ENCODE measurements at regions not wholly inside any gene's neighbourhood (a gene's known extent, or its start where the extent isn't known, plus 50 kb on each side); places are given as distances from the start of the nearest gene placed in this dataset.

- no peak for DNase-seq
These were observed 552.5 kb downstream of the LRFN5 start for GRCh38 chr14:42159138-42159537.

DNA sequence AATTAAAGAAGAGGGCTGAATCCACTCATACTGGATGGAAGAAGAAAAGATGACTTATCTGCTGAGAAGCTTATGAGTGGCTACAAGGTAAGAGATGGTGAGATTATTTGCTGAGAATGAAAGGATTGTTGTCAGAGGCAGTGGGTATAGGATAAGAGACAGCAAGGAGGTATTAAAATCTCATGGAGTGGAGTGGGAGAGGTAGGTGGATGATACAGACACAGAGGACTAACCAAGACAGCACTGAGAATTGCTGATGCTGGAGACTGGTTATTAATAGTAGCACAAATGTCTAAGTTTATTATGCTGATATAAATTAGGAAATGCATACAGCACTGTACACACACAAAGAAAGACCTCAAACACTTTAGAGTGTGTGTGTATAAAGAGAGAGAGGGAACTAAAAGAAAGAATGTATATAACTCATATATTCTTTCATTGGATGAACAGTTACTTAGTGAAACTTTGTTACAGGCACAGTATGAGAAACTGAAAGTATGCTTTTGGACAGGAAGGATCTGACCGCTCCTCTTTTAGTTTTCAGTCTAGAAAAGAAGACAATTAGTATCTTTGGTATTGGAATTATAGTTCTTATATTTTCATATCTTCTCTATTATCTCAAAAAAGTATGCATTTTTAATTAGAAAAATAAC is 543.1 kb downstream of the LRFN5 start:
- DNase-seq, result no peak

GRCh38 chr14:42145766-42146165 is 539.1 kb downstream of the LRFN5 start:
- DNase-seq, result no peak

- no peak for DNase-seq
These were observed 536.4 kb downstream of the LRFN5 start for GRCh38 chr14:42143114-42143513.

GRCh38 chr14:42141328-42141727 is 534.7 kb downstream of the LRFN5 start:
- DNase-seq, result peak; percentile 15

DNA sequence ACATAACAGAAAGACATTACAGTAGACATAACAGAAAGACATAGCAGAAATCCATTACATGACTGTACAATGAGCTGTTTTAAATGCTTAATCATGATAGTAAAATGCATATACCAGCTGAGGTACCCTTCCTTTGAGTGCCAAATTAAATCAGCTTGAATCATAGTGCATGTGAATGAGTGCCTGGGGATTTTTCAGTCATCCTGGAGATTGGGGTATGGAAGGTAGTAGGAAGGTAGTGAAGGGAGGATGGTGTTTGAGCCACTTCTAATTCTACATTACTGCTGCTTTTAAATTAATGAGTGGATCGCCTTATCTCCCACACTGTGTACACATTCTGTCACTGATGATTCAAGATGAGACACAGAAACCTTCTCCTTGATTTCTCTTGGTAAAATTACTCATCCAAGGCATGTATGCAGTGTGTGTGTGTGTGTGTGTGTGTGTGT is 534.2 kb downstream of the LRFN5 start:
- DNase-seq, result peak; percentile 14

- no peak for DNase-seq
These were observed 533.3 kb downstream of the LRFN5 start for GRCh38 chr14:42140001-42140400.

GRCh38 chr14:42138406-42138805 is 531.7 kb downstream of the LRFN5 start:
- DNase-seq, result no peak

GRCh38 chr14:42130815-42131214 is 524.1 kb downstream of the LRFN5 start:
- no peak for DNase-seq

GRCh38 chr14:42123526-42123925 is 516.9 kb downstream of the LRFN5 start:
- peak; percentile 9 for DNase-seq

DNA sequence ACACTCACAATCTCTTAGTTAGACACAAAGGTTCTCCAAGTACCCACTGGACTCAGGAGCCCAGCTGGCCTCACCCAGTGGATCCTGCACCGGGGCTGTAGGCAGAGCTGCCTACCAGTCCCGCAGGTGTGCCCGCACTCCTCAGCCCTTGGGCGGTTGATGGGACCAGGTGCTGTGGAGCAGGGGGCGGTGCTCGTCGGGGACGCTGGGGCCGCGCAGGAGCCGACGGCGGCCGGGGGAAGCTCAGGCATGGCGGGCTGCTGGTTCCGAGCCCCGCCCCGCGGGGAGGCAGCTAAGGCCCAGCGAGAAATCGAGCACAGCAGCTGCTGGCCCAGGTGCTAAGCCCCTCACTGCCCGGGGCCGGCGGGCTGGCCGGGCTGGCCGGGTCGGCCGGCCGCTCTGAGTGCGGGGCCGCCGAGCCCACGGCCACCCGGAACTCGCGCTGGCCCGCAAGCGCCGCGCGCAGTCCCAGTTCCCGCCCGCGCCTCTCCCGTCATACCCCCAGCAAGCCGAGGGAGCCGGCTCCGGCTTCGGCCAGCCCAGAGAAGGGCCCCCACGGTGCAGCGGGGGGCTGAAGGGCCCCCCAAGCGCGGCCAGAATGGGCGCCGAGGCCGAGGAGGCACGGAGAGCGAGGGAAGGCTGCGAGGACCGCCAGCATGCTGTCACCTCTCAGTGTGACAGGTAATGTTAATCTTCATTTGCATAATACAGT is 506.8 kb downstream of the LRFN5 start:
- DNase-seq, result no peak

DNA sequence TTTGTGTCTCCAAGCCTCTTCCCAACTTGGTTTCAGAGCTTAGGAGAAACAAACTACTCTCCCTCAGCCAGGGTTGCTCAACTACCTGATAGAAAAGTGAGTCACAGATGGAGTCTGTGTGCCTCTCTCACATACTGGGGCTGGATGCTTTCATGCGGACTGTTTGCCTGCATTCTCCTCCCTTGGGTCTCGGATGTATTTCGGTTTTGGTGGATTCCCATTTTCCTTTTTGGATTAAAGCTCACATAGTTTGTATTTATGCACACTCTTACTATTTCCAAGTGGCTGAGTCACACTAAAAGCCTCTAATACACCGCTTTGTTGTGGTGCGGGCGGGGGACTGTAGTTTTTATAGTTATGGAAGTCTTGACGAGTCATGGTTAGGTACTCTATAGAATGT is 505.4 kb downstream of the LRFN5 start:
- DNase-seq, result no peak

DNA sequence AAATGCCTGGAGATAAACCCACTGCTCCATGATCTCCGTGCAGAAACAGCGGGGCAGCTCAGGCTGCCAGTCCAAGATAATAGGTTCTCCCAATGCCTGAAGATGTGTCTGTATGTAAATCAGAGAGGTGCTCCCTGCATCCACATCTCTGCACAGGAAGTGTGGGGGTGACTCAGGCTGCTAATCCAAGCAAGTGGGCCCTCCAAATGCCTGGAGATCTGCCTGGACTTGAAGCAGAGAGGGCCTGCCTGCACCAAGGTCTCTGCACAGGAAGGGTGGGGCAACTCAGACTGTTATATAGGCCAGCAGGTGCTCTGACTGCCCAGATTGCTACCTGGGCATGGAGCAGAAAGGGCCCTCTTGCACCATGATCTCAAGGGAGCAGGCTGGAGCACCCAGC is 504.7 kb downstream of the LRFN5 start:
- DNase-seq, result no peak

DNA sequence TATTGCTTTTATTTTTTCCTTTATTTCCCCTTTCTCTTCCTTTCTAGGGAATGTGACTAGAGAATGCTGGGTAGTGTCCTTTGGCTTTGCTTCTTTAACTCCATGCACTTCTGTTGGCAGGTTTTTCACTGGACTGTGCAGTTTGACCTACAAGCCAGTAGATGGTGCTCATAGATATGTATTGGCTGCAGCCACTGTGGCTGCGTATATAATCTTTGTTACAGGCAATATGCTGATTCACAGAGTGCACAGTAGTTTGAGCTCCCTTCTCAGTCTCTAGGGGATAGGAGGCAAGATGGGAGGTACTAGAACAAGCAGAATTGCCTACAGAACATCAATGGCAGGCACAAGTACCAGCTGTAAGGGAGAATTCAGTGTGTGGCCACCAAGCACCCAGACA is 503.5 kb downstream of the LRFN5 start:
- peak; percentile 58 for DNase-seq

DNA sequence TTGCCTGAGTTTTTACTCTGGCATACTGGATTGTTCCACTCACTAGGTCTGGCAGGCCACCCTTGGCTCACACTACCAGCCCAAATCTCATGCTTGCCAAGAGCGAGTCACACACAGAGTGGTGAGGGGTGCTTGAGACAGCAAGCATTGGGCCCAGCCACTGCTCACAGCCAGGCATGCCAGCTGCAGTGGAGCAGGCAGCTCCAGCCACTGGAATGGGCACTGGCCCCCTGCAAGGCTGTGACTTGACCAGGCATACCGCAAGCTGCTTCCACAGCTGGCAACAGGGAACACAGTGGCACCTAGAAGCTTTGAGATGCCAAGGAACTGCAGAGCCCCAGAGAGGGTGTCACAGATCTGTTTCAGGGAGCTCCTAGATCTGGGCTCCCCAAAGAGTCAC is 488.5 kb downstream of the LRFN5 start:
- DNase-seq, result no peak

- no peak for DNase-seq
These were observed 483.4 kb downstream of the LRFN5 start for GRCh38 chr14:42090122-42090521.

DNA sequence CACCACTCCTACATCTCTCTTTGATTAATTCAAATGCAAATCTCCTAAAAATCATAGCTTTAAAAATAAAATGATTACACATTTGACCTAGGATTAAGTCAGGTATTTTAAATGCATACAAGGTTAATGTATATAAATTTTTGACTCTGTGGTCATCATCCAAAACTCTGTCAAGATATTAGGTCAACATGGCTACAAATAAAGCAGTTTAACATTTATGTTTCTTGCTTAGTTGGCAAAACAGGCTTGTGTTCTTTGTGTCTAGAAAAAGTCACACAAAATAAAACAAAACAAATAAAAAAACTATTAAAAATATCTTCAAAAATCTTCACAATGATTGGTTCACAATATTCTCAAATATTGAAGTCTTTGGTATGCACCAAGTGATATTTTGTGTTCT is 473.2 kb downstream of the LRFN5 start:
- no peak for DNase-seq

- no peak for DNase-seq
These were observed 471.7 kb downstream of the LRFN5 start for GRCh38 chr14:42078345-42078744.

GRCh38 chr14:42070031-42070430 is 463.4 kb downstream of the LRFN5 start:
- no peak for DNase-seq

DNA sequence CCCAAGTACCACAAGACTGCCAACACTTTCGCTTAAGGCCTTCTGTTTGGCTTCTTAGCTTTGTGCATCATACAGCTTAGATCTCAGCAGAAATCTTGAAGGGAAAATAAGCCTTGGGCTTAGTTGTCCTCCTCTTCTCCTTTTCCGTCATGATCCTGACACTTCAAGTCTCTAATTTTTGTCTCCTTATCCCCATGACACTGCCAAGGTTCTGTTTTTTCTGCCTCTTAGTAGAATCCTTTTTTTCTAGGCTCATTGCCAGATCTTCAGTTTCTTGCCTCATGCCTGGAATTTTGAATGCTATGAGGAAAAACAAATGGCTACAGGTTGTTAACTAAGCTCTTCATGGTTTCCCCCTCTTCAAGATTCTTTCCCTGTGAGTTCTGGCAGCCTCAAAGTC is 450.4 kb downstream of the LRFN5 start:
- no peak for DNase-seq

- DNase-seq, result no peak
These were observed 440.9 kb downstream of the LRFN5 start for GRCh38 chr14:42047421-42048055.

GRCh38 chr14:42045383-42045782 is 438.7 kb downstream of the LRFN5 start:
- DNase-seq, result no peak

DNA sequence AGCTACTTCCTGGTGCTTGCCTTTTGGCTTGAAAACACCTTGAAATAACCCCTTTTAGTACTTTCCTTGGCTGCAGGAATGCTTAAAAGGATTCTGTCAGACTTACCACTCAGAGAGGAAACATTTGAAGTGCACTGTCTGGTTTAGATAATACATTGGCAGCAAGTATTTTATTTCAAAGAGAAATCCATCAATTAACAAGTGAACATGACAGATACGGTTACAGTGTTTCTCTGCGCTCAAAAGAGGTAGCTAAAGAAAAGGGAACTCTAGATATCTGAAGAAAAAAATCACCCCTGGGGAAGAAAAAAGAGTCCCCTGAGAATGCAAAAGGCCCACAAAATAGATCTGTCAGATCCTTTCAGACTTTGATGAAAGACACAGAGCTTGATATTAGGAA is 421.9 kb downstream of the LRFN5 start:
- DNase-seq, result no peak

- no peak for DNase-seq
These were observed 420.6 kb downstream of the LRFN5 start for GRCh38 chr14:42027271-42027670.

Measured in NCI-H69 (cell line).